Breast epithelium (tissue), 3 donors: ENCODE measurements at regions not wholly inside any gene's neighbourhood (a gene's known extent, or its start where the extent isn't known, plus 50 kb on each side); places are given as distances from the start of the nearest gene placed in this dataset.

Experiments
- POLR2A ChIP-seq: fragments of 450-650 bp; IDR thresholded peaks from one replicate; pipeline ENCODE4 v1.6.1; 2016; ENCODE audit warnings: antibody characterized with exemption, mild to moderate bottlenecking, moderate library complexity
- POLR2AphosphoS5 ChIP-seq, 3 donors: sonication (generic); formaldehyde crosslinking; IDR thresholded peaks; one replicate each; pipeline ENCODE4 v1.6.1; 2017; ENCODE audit warnings: antibody characterized with exemption in 3 of 3

DNA sequence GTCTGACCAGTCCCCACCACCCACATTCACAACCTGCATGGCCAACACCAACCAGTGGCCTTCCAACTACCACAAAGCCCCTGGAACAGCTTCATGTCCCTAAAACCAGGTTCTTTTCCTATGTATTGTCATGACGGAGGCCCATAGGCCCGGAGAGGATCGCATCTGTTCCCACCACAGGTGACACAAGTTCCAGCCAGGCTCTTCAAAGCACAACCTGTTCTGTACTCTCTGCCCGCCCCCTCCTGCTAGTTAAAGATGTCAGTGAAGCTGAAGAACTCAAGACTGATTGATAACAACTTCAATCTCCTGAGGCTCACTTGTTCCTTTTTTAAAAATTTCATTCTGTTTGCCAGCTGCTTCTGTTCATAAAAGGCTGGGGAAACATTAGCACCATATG lies 121.1 kb upstream of the GUCY1A2 start:
- TF ChIP-seq POLR2AphosphoS5 (IDR thresholded peaks at IDR 0.05) (no peak), POLR2A (no peak)
